ENCODE measurements at regions not wholly inside any gene's neighbourhood (a gene's known extent, or its start where the extent isn't known, plus 50 kb on each side); places are given as distances from the start of the nearest gene placed in this dataset.

DNA sequence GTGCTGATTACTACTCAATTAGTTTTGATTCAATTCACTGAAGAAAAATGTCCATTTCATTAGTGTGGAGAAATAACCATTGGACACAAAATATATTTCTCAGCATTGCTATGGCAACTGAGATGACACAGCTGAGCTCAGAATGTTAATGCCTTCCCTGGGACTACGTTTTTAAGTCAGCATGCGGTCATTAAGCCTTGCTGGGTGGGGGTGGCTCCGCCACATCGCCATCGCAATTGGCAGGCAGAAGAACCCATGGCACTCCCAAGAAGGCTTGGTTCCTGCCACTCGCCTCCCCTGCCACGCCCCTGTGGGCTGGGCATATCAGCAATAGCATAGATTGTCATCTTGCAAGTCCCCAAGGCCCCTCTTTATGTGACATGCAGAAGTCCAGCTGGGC is 256.7 kb upstream of the CAMK1G start:
- TF ChIP-seq, protein P1, sequence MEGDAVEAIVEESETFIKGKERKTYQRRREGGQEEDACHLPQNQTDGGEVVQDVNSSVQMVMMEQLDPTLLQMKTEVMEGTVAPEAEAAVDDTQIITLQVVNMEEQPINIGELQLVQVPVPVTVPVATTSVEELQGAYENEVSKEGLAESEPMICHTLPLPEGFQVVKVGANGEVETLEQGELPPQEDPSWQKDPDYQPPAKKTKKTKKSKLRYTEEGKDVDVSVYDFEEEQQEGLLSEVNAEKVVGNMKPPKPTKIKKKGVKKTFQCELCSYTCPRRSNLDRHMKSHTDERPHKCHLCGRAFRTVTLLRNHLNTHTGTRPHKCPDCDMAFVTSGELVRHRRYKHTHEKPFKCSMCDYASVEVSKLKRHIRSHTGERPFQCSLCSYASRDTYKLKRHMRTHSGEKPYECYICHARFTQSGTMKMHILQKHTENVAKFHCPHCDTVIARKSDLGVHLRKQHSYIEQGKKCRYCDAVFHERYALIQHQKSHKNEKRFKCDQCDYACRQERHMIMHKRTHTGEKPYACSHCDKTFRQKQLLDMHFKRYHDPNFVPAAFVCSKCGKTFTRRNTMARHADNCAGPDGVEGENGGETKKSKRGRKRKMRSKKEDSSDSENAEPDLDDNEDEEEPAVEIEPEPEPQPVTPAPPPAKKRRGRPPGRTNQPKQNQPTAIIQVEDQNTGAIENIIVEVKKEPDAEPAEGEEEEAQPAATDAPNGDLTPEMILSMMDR (IDR thresholded peaks at IDR 0.05), result no peak
- WGBS, 2 donors, result 62 to 81% methylated on average over 7 of the region's 7 CpGs
- no peak for DNase-seq (ENCODE audit: low spot score in 2 of 2)
- intact Hi-C loops (cut with DNase I; ENCODE audit: low total_unique reads), result no loop called here
- H3K4me3 ChIP-seq (ENCODE audit: low read depth, poor library complexity, severe bottlenecking), result no peak overlapping the region

DNA sequence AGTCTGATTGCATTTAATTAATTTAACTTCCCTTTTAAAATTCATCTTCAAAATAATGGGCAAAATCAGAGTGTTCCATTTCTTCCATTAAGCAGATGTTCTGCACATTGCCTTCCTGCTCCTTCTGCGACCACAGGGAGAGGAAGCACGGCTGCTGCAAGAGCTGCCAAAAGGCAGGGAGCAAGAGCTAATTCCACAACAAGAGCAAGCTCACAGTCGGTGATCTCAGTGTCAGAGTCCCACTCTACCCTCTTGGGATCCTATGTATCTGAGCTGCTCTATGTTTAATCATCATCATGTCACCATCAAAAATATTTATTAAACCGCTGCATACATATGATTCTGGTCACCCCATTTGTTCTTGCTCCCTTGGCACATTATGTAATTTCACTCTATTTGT is 255.3 kb upstream of the CAMK1G start:
- no peak for DNase-seq (ENCODE audit: low spot score in 2 of 2)
- no peak overlapping the region for H3K4me3 ChIP-seq (ENCODE audit: low read depth, poor library complexity, severe bottlenecking)
- TF ChIP-seq, protein P1 (IDR thresholded peaks at IDR 0.05), result no peak
- no peak for TF ChIP-seq POLR2A (IDR thresholded peaks at IDR 0.05)
- intact Hi-C loops (cut with DNase I; ENCODE audit: low total_unique reads), result no loop called here
- 51 to 52% methylated on average over 4 of the region's 4 CpGs for WGBS, 2 donors

DNA sequence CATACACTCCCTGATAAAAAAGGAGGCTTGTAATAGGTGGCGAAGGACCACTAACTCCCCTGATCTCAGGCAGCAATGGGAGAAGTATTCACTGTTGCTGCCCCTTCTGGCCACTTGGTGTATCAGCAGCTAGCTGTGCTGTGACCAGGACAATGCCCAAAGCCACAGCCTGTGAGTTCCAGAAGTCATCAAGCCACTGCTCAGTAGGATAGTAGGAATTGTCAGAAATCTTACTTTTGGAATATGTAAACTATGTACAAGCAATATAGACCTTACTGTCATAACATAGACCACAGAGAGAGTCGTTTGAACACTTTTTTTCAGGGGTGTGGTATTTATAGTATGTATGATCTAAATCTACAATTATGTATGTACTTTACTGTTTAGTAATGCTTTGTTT is 248.3 kb upstream of the CAMK1G start:
- intact Hi-C loops (cut with DNase I; ENCODE audit: low total_unique reads), result no loop called here
- 49 to 56% methylated on average over 2 of the region's 2 CpGs for WGBS, 2 donors
- TF ChIP-seq, protein P1 (IDR thresholded peaks at IDR 0.05), result no peak
- no peak for TF ChIP-seq POLR2A (IDR thresholded peaks at IDR 0.05)
- DNase-seq (ENCODE audit: low spot score in 2 of 2), result no peak
- H3K4me3 ChIP-seq (ENCODE audit: low read depth, poor library complexity, severe bottlenecking), result no peak overlapping the region

DNA sequence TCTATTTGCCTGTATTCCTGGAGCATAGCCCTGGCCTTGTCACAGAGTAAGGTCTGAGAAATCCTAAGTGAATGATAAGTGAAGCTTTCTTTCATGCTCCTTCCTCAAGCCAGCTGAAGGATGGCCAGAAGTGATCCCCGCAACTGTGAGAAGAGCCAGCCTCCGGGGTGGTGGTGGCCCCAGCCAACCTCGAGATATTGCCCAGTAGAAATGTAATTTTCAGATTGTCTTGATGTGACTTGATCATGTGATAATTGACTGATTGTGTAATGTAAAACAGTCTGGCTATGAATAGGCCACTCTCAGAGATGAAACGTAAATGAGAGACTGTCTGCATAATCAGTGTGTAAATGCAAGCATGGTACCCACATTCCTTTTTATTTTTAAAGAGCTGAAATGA is 242.4 kb upstream of the CAMK1G start:
- H3K4me3 ChIP-seq (ENCODE audit: low read depth, poor library complexity, severe bottlenecking), result no peak overlapping the region
- TF ChIP-seq, protein P1 (IDR thresholded peaks at IDR 0.05), result no peak
- TF ChIP-seq POLR2A (IDR thresholded peaks at IDR 0.05), result no peak
- no peak for DNase-seq (ENCODE audit: low spot score in 2 of 2)
- WGBS, 2 donors, result 23 to 30% methylated on average over 4 of the region's 4 CpGs
- intact Hi-C loops (cut with DNase I; ENCODE audit: low total_unique reads), result no loop called here

DNA sequence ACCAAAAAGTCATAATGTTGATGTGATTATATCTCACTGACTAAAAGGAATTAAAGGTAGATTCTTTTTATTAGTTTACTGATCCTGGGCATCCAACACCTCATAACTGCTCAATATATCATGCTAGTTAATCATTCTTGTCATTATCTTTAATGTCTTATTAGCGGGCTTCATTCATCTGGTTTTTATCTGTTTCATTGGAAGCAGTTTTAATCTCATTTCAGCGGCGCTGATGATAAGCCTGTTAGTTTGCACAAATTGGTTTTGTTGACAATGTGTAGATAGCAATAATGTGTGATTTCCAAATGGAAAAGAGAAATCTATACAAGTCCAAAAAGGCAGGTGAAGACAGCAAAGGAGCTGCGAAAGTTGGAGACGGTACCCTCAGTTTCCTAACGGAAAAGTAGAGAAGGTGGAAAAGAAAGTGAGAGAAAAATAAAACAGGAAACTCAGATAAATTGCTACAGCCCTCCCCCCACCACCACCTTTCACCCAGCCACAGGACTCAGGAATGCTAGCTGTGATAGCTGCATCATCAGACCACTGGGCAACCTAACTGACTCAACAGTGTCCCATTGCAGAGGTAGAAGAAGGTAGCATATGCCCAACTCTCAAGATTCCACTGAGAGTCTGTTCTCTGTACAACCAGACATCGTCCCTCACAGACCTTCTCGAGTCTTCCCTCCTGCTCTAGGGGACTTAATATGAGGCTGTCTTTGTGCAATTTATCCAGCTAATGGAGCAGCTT is 241.7 kb upstream of the CAMK1G start:
- TF ChIP-seq, protein P1 (IDR thresholded peaks at IDR 0.05), result no peak
- no peak for TF ChIP-seq POLR2A (IDR thresholded peaks at IDR 0.05)
- no peak for DNase-seq (ENCODE audit: low spot score in 2 of 2)
- 85 to 87% methylated on average over 8 of the region's 8 CpGs for WGBS, 2 donors
- intact Hi-C loops (cut with DNase I; ENCODE audit: low total_unique reads), result no loop called here
- no peak overlapping the region for H3K4me3 ChIP-seq (ENCODE audit: low read depth, poor library complexity, severe bottlenecking)

All from lower leg skin (tissue), 4 donors.